GM12878 (cell line): ENCODE measurements at regions not wholly inside any gene's neighbourhood (a gene's known extent, or its start where the extent isn't known, plus 50 kb on each side); places are given as distances from the start of the nearest gene placed in this dataset.

Source experiments
- ATAC-seq: fragments of 200-7000 bp; cut with Tn5 transposase; 3 replicates; pipeline ENCODE4 v1.9.1; 2020; ENCODE audit warnings: mild to moderate bottlenecking, moderate library complexity
- BruUV-seq: library from RNA; stranded (reverse); fragments of 400-500 nt; replicated peaks from 2 replicates; lab custom pipeline; 2021; lab: Mats Ljungman, UMichigan
- CTCF ChIA-PET: fragments of 300-600 bp; sonication (Branson Sonifier 250); formaldehyde crosslinking; extraction: SDS; loops from one replicate; lab custom pipeline; 2021; ENCODE audit warnings: inconsistent platforms; lab: Yijun Ruan, JAX
- POLR2A ChIA-PET: fragments of 350-600 bp; formaldehyde crosslinking; extraction: SDS; loops from one replicate; lab custom pipeline; 2021; ENCODE audit warnings: inconsistent platforms; lab: Charles Lee
- RAD21 ChIA-PET: fragments of 300-600 bp; sonication (Branson Sonifier 250); formaldehyde crosslinking; loops from one replicate; lab custom pipeline; 2023; ENCODE audit warnings: antibody characterized with exemption; ENCODE audit not compliant: unreplicated experiment; lab: Charles Lee
- SMC1A ChIA-PET: fragments of 300-600 bp; sonication (Branson Sonifier 250); formaldehyde crosslinking; loops from one replicate; lab custom pipeline; 2023; ENCODE audit not compliant: unreplicated experiment, uncharacterized antibody; lab: Charles Lee
- DNase-seq: peaks from one replicate; pipeline ENCODE4 v3.0.0-alpha.2; 2011; ENCODE audit warnings: low read depth, low spot score
- FAIRE-seq: peaks from 3 replicates; lab custom pipeline; 2011; peaks lifted over from hg19 to GRCh38; lab: Jason Lieb, UNC
- H2AFZ ChIP-seq: 2 replicates; pipeline ENCODE4 v1.6.0; 2011; ENCODE audit warnings: low read depth, low read length, control low read depth; ENCODE audit not compliant: control insufficient read depth
- H3K27ac ChIP-seq: 2 replicates; pipeline ENCODE4 v1.5.1; 2011; ENCODE audit warnings: control low read depth; ENCODE audit not compliant: control insufficient read depth, insufficient read depth
- H3K27me3 ChIP-seq, 2 experiments: replicated peaks in 1 of 2; 2 replicates each; pipeline versions ENCODE4 v1.6.0 to v1.6.1; 2011; ENCODE audit warnings: low read length in 1 of 2; ENCODE audit not compliant: control insufficient read depth in 2 of 2, insufficient read depth in 2 of 2
- H3K36me3 ChIP-seq, 2 experiments: 2 replicates each; pipeline ENCODE4 v1.5.1; 2011; ENCODE audit warnings: low read length in 1 of 2; ENCODE audit not compliant: control insufficient read depth in 2 of 2, insufficient read depth in 2 of 2
- H3K4me1 ChIP-seq: 2 replicates; pipeline ENCODE4 v1.6.1; 2011; ENCODE audit warnings: mild to moderate bottlenecking, low read length, moderate library complexity, mixed read lengths; ENCODE audit not compliant: control insufficient read depth, insufficient read depth
- H3K4me2 ChIP-seq: 2 replicates; pipeline ENCODE4 v1.6.0; 2011; ENCODE audit warnings: control low read depth; ENCODE audit not compliant: control insufficient read depth, insufficient read depth
- H3K4me3 ChIP-seq: fragments of 200-600 bp; sonication (generic); 2 replicates; pipeline ENCODE4 v1.5.1; 2016
- H3K79me2 ChIP-seq: 2 replicates; pipeline ENCODE4 v1.6.0; 2011; ENCODE audit warnings: low read length; ENCODE audit not compliant: control insufficient read depth, insufficient read depth
- H3K9ac ChIP-seq: 2 replicates; pipeline ENCODE4 v1.8.0; 2011; ENCODE audit warnings: low read length, control low read depth, mixed read lengths; ENCODE audit not compliant: control insufficient read depth, insufficient read depth
- H3K9me3 ChIP-seq: replicated peaks from 3 replicates; pipeline ENCODE4 v1.5.1; 2011; ENCODE audit warnings: mild to moderate bottlenecking, low read length; ENCODE audit not compliant: control insufficient read depth, insufficient read depth
- H4K20me1 ChIP-seq: 2 replicates; pipeline ENCODE4 v1.6.0; 2011; ENCODE audit not compliant: control insufficient read depth, insufficient read depth
- BRCA1 ChIP-seq: IDR thresholded peaks from 2 replicates; pipeline ENCODE4 v1.6.1; 2011; ENCODE audit warnings: low read depth, low read length, improper control_type of control experiment
- CREB1 ChIP-seq: IDR thresholded peaks from 2 replicates; pipeline ENCODE4 v1.6.1; 2012; ENCODE audit warnings: low read depth, mild to moderate bottlenecking, inconsistent platforms
- DPF2 ChIP-seq: fragments of 450-650 bp; IDR thresholded peaks from 2 replicates; pipeline ENCODE4 v1.6.1; 2017; ENCODE audit warnings: mild to moderate bottlenecking
- FOXM1 ChIP-seq: IDR thresholded peaks from 2 replicates; pipeline ENCODE4 v1.6.1; 2012; ENCODE audit warnings: low read depth, mild to moderate bottlenecking, inconsistent platforms, low read length, moderate library complexity
- IKZF2 ChIP-seq, 2 experiments: fragments of 450-650 bp; IDR thresholded peaks; 2 replicates each; pipeline ENCODE4 v1.6.1; 2017; ENCODE audit warnings: mild to moderate bottlenecking in 2 of 2, moderate library complexity in 2 of 2
- LARP7 ChIP-seq: fragments of 450-650 bp; IDR thresholded peaks from 2 replicates; pipeline ENCODE4 v1.6.1; 2017; ENCODE audit warnings: mild to moderate bottlenecking
- MEF2A ChIP-seq: IDR thresholded peaks from 2 replicates; pipeline ENCODE4 v1.6.1; 2011; ENCODE audit warnings: low read depth, mild to moderate bottlenecking, low read length, moderate library complexity; ENCODE audit not compliant: insufficient read depth
- NBN ChIP-seq: fragments of 450-650 bp; IDR thresholded peaks from 2 replicates; pipeline ENCODE4 v1.6.1; 2016
- RBBP5 ChIP-seq: fragments of 200-600 bp; sonication (generic); conservative IDR thresholded peaks from 2 replicates; pipeline ENCODE4 v1.6.1; 2016
- SMC3 ChIP-seq: IDR thresholded peaks from 2 replicates; pipeline ENCODE4 v1.6.1; 2011; ENCODE audit warnings: low read length, improper control_type of control experiment, borderline replicate concordance
- SREBF2 ChIP-seq: IDR thresholded peaks from 2 replicates; pipeline ENCODE4 v1.6.1; 2012; ENCODE audit warnings: mild to moderate bottlenecking, low read length
- TARDBP ChIP-seq: IDR thresholded peaks from 2 replicates; pipeline ENCODE4 v1.6.1; 2016; ENCODE audit warnings: borderline replicate concordance
- TCF3 ChIP-seq: IDR thresholded peaks from 2 replicates; pipeline ENCODE4 v1.6.1; 2012; ENCODE audit warnings: low read depth, mild to moderate bottlenecking, low read length, borderline replicate concordance; ENCODE audit not compliant: insufficient read depth
- WRNIP1 ChIP-seq: IDR thresholded peaks from 2 replicates; pipeline ENCODE4 v1.6.1; 2011; ENCODE audit warnings: low read depth, low read length, improper control_type of control experiment, borderline replicate concordance
- WGBS: methylation state at CpG from one replicate; pipeline ENCODE4 v1.1.6; 2016; ENCODE audit warnings: low lambda C conversion rate; ENCODE audit not compliant: insufficient replicate concordance, insufficient coverage; ENCODE audit errors: missing lambda C conversion rate; 5-methylcytosine and 5-hydroxymethylcytosine counted together
- in situ Hi-C: fragments of 300-500 bp; cut with MboI; formaldehyde crosslinking; loops from 9 replicates; pipeline ENCODE4 v1.14.3; 2018; ENCODE audit warnings: mixed read lengths
- intact Hi-C: fragments of 100-400 bp; cut with micrococcal nuclease; formaldehyde crosslinking; loops from one replicate; pipeline ENCODE4 v1.14.2; 2022; ENCODE audit not compliant: unreplicated experiment
- TF ChIP-seq, protein P1 (sequence below): fragments of 150-350 bp; IDR thresholded peaks from 2 replicates; pipeline ENCODE4 v1.6.1; 2014; ENCODE audit warnings: mild to moderate bottlenecking, low read depth, low read length
- TF ChIP-seq, protein P2 (sequence below): fragments of 150-350 bp; IDR thresholded peaks from 2 replicates; pipeline ENCODE4 v1.6.1; 2016; ENCODE audit warnings: low read depth, low read length
- TF ChIP-seq, protein P3 (sequence below): fragments of 450-650 bp; IDR thresholded peaks from 2 replicates; pipeline ENCODE4 v1.6.1; 2017; ENCODE audit warnings: mild to moderate bottlenecking, low read depth, inconsistent platforms; ENCODE audit not compliant: poor library complexity, severe bottlenecking

DNA sequence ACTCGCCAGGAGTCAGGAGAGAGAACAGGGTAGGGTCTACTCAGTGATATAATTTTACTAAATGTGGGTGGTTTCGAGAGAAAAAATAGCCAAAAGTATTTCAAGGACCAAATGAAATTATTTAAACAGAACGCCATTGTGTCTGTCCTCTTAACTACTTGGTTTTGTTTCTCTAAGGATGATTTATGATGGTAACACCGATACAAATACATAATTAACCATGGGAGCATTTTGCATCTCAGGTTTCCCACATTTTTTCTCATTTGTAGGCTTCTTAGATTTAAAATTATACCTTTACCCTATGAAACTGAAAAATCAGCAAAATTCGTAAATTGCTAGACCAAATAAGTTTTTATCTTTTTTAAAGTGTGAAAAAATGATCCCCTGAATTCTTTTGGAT is 188.2 kb downstream of the ZFP64 start:
- no peaks in the 10 kb centered on the region for H3K36me3 ChIP-seq
- H3K4me3 ChIP-seq = no peak overlapping the region
- no peak for FAIRE-seq
- H3K27ac ChIP-seq = no peak overlapping the region
- ChIA-PET SMC1A (no interaction called here), CTCF (no interaction called here), RAD21 (no interaction called here), POLR2A (no interaction called here)
- intact Hi-C loops = no loop called here
- in situ Hi-C loops = no loop called here
- H3K9ac ChIP-seq = no peak overlapping the region
- H3K79me2 ChIP-seq = no peaks in the 10 kb centered on the region
- BruUV-seq = no TSS peak
- ATAC-seq = no peak
- no peak overlapping the region for H3K4me2 ChIP-seq
- no peaks in the 10 kb centered on the region for H3K27me3 ChIP-seq
- no peak for TF ChIP-seq WRNIP1
- TF ChIP-seq LARP7 = no peak
- no peak for TF ChIP-seq DPF2
- TF ChIP-seq SREBF2 = no peak
- TF ChIP-seq MEF2A = no peak
- no peak for TF ChIP-seq TARDBP
- TF ChIP-seq, protein P1, sequence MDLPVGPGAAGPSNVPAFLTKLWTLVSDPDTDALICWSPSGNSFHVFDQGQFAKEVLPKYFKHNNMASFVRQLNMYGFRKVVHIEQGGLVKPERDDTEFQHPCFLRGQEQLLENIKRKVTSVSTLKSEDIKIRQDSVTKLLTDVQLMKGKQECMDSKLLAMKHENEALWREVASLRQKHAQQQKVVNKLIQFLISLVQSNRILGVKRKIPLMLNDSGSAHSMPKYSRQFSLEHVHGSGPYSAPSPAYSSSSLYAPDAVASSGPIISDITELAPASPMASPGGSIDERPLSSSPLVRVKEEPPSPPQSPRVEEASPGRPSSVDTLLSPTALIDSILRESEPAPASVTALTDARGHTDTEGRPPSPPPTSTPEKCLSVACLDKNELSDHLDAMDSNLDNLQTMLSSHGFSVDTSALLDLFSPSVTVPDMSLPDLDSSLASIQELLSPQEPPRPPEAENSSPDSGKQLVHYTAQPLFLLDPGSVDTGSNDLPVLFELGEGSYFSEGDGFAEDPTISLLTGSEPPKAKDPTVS = no peak
- TF ChIP-seq, protein P2, sequence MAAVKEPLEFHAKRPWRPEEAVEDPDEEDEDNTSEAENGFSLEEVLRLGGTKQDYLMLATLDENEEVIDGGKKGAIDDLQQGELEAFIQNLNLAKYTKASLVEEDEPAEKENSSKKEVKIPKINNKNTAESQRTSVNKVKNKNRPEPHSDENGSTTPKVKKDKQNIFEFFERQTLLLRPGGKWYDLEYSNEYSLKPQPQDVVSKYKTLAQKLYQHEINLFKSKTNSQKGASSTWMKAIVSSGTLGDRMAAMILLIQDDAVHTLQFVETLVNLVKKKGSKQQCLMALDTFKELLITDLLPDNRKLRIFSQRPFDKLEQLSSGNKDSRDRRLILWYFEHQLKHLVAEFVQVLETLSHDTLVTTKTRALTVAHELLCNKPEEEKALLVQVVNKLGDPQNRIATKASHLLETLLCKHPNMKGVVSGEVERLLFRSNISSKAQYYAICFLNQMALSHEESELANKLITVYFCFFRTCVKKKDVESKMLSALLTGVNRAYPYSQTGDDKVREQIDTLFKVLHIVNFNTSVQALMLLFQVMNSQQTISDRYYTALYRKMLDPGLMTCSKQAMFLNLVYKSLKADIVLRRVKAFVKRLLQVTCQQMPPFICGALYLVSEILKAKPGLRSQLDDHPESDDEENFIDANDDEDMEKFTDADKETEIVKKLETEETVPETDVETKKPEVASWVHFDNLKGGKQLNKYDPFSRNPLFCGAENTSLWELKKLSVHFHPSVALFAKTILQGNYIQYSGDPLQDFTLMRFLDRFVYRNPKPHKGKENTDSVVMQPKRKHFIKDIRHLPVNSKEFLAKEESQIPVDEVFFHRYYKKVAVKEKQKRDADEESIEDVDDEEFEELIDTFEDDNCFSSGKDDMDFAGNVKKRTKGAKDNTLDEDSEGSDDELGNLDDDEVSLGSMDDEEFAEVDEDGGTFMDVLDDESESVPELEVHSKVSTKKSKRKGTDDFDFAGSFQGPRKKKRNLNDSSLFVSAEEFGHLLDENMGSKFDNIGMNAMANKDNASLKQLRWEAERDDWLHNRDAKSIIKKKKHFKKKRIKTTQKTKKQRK = no peak
- no peak for TF ChIP-seq RBBP5
- no peak for TF ChIP-seq NBN
- no peak for TF ChIP-seq CREB1
- TF ChIP-seq, protein P3, sequence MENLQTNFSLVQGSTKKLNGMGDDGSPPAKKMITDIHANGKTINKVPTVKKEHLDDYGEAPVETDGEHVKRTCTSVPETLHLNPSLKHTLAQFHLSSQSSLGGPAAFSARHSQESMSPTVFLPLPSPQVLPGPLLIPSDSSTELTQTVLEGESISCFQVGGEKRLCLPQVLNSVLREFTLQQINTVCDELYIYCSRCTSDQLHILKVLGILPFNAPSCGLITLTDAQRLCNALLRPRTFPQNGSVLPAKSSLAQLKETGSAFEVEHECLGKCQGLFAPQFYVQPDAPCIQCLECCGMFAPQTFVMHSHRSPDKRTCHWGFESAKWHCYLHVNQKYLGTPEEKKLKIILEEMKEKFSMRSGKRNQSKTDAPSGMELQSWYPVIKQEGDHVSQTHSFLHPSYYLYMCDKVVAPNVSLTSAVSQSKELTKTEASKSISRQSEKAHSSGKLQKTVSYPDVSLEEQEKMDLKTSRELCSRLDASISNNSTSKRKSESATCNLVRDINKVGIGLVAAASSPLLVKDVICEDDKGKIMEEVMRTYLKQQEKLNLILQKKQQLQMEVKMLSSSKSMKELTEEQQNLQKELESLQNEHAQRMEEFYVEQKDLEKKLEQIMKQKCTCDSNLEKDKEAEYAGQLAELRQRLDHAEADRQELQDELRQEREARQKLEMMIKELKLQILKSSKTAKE = no peak
- no peak for TF ChIP-seq FOXM1
- TF ChIP-seq SMC3 = no peak
- no peak for TF ChIP-seq BRCA1
- TF ChIP-seq TCF3 = no peak
- TF ChIP-seq IKZF2 (IDR thresholded peaks at IDR 0.05) = no peak
- no peaks in the 10 kb centered on the region for H3K4me1 ChIP-seq
- no peaks in the 10 kb centered on the region for H4K20me1 ChIP-seq
- H3K9me3 ChIP-seq = no peaks in the 10 kb centered on the region
- H2AFZ ChIP-seq = no peak overlapping the region
- DNase-seq = no peak
- 16% methylated on average over 5 of the region's 5 CpGs for WGBS
